ENCODE measurements at regions not wholly inside any gene's neighbourhood (a gene's known extent, or its start where the extent isn't known, plus 50 kb on each side); places are given as distances from the start of the nearest gene placed in this dataset.
"Not testable (repeated sequence)": the region's sequence is repeated elsewhere in the genome, so short reads cannot be mapped to it uniquely, and the experiment has no call there.

DNA sequence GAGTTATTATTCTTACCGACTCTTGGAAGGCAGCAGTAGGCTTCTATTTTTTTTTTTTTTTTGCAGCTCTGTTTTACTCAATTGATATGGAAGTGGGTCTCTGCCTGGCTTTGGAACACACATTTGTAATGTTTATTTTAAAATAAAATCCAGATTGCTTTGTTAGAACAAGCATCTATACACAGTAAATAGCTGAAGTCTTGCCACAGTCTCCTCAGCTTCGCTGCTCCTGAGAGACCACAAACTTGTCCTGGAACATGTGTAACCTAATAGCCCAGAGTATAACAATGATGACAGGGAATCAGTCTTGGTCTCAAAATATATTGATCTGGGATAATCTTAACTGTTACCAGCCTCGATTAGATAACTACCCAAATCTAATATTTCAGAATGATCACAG lies 299.8 kb upstream of the NOX3 start:
- no peak for DNase-seq (ENCODE audit: low spot score)

DNA sequence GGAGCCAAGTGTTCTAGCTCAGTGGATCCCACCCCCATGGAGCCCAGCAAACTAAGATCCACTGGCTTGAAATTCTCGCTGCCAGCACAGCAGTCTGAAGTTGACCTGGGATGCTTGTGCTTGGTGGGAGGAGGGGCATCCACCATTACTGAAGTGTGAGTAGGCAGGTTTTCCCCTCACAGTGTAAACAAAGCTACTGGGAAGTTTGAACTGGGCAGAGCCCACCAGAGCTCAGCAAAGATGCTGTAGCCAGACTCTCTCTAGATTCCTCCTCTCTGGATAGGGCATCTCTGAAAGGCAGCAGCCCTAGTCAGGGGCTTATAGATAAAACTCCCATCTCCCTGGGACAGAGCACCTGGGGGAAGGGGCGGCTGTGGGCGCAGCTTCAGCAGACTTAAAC lies 293.1 kb upstream of the NOX3 start:
- DNase-seq (ENCODE audit: low spot score), result not testable (repeated sequence)

- DNase-seq (ENCODE audit: low spot score), result no peak
Measured at GRCh38 chr6:155747491-155747890, 291.9 kb upstream of the NOX3 start.

- no peak for DNase-seq (ENCODE audit: low spot score)
Measured at GRCh38 chr6:155740781-155741399, 285.3 kb upstream of the NOX3 start.

GRCh38 chr6:155738602-155739105 lies 283.0 kb upstream of the NOX3 start:
- no peak for DNase-seq (ENCODE audit: low spot score)

DNA sequence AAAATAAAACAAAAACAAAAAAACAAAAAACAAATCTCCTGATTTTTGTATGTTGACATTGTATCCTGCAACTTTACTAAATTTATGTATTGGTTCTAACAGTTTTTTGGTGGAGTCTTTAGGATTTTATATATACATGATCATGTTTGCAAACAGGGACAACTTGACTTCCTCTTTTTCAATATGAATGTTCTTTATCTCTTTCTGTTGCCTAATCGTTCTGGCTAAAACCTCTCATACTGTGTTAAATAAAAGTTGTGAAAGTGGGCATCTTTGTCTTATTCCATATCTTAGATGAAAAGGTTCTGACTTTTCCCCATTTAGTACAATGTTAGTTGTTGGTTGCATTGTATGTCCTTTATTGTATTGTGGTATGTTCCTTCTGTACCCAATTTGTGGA lies 261.7 kb upstream of the NOX3 start:
- DNase-seq (ENCODE audit: low spot score), result no peak

DNA sequence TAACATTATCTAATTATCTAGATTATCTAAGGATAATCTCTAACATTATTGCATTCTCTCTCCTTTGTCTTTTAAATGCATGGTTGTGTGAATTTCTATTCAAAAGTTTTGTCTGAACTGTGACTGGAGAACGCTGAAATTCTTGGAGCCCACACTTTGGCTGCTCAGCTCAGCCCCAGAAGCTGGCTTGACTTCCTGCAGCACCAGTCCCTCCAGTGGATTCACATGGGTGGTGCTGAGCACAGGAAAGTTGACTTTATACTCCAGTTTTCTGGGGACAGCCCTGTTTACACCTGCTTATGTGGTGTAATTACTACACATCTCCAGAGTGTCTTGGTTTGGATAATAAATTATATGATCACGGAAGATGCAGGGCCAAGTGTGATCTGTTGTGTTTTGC lies 255.1 kb upstream of the NOX3 start:
- no peak for DNase-seq (ENCODE audit: low spot score)

DNA sequence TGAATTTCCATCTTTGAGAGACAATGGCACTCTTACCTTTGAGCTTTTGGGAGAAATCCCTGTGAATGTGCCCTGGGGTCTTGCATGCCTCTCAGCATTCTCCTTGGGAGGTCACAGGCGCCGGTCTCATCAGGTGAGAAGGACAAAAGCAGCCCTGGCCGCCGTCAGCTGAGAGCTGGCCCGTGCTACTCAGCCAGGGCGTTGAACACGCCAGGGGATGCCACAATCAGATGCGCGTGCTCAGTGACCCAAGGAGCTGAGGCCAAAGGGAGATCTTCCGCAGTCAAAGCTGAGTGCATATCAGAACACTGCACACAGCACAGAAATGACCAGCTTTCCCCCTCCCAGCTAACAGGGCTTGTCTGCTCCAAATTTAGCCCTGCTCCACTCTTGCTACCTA lies 253.6 kb upstream of the NOX3 start:
- no peak for DNase-seq (ENCODE audit: low spot score)

GRCh38 chr6:155708100-155708499 lies 252.5 kb upstream of the NOX3 start:
- DNase-seq (ENCODE audit: low spot score), result no peak

GRCh38 chr6:155706806-155707205 lies 251.2 kb upstream of the NOX3 start:
- no peak for DNase-seq (ENCODE audit: low spot score)

DNA sequence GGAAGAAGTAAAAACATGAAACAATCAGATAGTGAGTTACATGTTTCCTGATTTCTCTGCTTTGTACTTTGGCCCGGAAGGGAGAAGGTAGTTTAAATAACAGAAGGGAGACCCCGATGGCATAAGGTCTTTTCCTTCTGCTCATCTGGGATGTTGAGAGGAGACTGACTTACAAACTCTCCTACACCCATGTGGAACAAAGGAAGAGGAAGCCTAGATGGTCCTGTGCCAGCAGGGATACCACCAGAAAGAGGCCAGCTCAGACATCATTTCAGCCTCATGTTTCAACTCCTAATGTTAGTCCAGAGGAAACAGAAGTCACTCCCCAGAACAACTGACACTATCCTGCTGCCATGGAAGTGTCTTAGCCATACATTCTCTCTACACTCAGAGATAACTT lies 250.7 kb upstream of the NOX3 start:
- no peak for DNase-seq (ENCODE audit: low spot score)

- no peak for DNase-seq (ENCODE audit: low spot score)
Measured at GRCh38 chr6:155701342-155701741, 245.7 kb upstream of the NOX3 start.

- DNase-seq (ENCODE audit: low spot score), result no peak
Measured at GRCh38 chr6:155695495-155695894, 239.9 kb upstream of the NOX3 start.

- no peak for DNase-seq (ENCODE audit: low spot score)
Measured at GRCh38 chr6:155694419-155694790, 238.8 kb upstream of the NOX3 start.

- DNase-seq (ENCODE audit: low spot score), result no peak
Measured at GRCh38 chr6:155693573-155694418, 238.2 kb upstream of the NOX3 start.

GRCh38 chr6:155690820-155691219 lies 235.2 kb upstream of the NOX3 start:
- no peak for DNase-seq (ENCODE audit: low spot score)

- no peak for DNase-seq (ENCODE audit: low spot score)
Measured at GRCh38 chr6:155687645-155688044, 232.0 kb upstream of the NOX3 start.

GRCh38 chr6:155684416-155685196 lies 229.0 kb upstream of the NOX3 start:
- no peak for DNase-seq (ENCODE audit: low spot score)

DNA sequence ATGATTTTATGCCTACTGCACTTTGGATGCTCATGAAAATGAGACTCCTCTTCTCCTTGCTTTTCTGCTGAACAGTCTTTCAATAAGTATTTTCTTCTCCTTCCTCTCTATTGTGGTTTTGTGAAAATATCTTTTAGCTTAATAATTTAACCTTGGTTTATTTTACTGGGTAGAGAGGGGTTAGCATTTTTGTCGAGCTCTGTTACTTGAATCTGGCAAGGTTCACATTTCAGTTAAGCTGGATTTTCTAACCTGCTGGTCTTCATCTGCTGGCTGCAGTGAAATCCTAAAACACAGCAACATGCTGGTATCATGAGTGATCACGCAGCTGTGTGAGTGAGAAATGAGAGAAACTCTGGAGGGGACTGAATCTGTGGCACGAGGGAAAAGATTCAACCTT lies 222.7 kb upstream of the NOX3 start:
- peak; percentile 4 for DNase-seq (ENCODE audit: low spot score)

- DNase-seq (ENCODE audit: low spot score), result no peak
Measured at GRCh38 chr6:155676346-155676745, 220.7 kb upstream of the NOX3 start.

GRCh38 chr6:155670655-155671054 lies 215.0 kb upstream of the NOX3 start:
- DNase-seq (ENCODE audit: low spot score), result no peak

- DNase-seq (ENCODE audit: low spot score), result no peak
Measured at GRCh38 chr6:155660251-155660977, 204.8 kb upstream of the NOX3 start.

Measured in AG08396 (cell line).